ENCODE measurements at regions not wholly inside any gene's neighbourhood (a gene's known extent, or its start where the extent isn't known, plus 50 kb on each side); places are given as distances from the start of the nearest gene placed in this dataset.

GRCh38 chr6:74287932-74288331, 591.9 kb downstream of the CD109 start:
- H3K27ac ChIP-seq (ENCODE audit: low read length): no peak overlapping the region
- no peaks in the 10 kb centered on the region for H3K9me2 ChIP-seq (replicated peaks; ENCODE audit: low read length)
- H4K20me1 ChIP-seq (ENCODE audit: low read length): no peaks in the 10 kb centered on the region
- no peak overlapping the region for H2AFZ ChIP-seq (ENCODE audit: low read length)
- H3K9me3 ChIP-seq (ENCODE audit: low read length): no peaks in the 10 kb centered on the region
- no peaks in the 10 kb centered on the region for H3K79me2 ChIP-seq (ENCODE audit: low read length)
- TF ChIP-seq EZH2phosphoT487 (IDR thresholded peaks at IDR 0.05; ENCODE audit: borderline replicate concordance, low read length): no peak
- TF ChIP-seq, protein P1, sequence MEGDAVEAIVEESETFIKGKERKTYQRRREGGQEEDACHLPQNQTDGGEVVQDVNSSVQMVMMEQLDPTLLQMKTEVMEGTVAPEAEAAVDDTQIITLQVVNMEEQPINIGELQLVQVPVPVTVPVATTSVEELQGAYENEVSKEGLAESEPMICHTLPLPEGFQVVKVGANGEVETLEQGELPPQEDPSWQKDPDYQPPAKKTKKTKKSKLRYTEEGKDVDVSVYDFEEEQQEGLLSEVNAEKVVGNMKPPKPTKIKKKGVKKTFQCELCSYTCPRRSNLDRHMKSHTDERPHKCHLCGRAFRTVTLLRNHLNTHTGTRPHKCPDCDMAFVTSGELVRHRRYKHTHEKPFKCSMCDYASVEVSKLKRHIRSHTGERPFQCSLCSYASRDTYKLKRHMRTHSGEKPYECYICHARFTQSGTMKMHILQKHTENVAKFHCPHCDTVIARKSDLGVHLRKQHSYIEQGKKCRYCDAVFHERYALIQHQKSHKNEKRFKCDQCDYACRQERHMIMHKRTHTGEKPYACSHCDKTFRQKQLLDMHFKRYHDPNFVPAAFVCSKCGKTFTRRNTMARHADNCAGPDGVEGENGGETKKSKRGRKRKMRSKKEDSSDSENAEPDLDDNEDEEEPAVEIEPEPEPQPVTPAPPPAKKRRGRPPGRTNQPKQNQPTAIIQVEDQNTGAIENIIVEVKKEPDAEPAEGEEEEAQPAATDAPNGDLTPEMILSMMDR (conservative IDR thresholded peaks at IDR 0.05; ENCODE audit: low read depth, low read length): no peak
- no peak for TF ChIP-seq EZH2 (IDR thresholded peaks at IDR 0.05; ENCODE audit: low read length, unreplicated experiment)
- ChIA-PET POLR2A (ENCODE audit: unreplicated experiment) (no interaction called here), CTCF (no interaction called here)
- no peak overlapping the region for H3K4me3 ChIP-seq (ENCODE audit: low read length)
- no peaks in the 10 kb centered on the region for H3F3A ChIP-seq (ENCODE audit: low read length, unreplicated experiment)
- no TSS peak for BruUV-seq (replicated peaks)
- H3K4me1 ChIP-seq (ENCODE audit: insufficient read depth, low read length): peaks cover 3% of the 10 kb centered on the region; the same call in 1 of the 2 replicates
- H3K9ac ChIP-seq (ENCODE audit: low read length): no peak overlapping the region
- ATAC-seq (no peak), DNase-seq (no peak)
- no peaks in the 10 kb centered on the region for H3K27me3 ChIP-seq (ENCODE audit: low read length)
- no peaks in the 10 kb centered on the region for H3K36me3 ChIP-seq (ENCODE audit: low read depth, low read length)
- intact Hi-C loops (cut with micrococcal nuclease): no loop called here
- H3K4me2 ChIP-seq (ENCODE audit: low read length): no peak overlapping the region

DNA sequence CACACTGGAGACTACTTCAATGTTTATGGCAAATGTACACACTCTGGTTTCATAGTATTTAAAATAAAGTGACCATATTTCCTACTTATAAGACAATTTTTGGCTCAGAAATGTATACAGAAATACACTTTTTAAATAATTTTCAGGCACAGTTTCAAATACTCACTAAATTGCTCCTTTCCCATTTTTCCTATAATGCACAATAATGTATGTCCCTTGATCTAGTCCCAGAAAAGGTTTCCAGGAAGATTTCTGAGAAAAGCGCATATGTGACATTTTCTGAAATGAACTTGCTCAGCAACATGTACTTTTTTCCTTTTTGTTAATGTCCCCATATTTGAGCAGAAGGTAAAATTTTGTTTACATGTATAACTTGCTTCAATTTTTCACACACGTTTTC, 591.4 kb downstream of the CD109 start:
- no peak overlapping the region for H3K9ac ChIP-seq (ENCODE audit: low read length)
- ATAC-seq: no peak
- BruUV-seq (replicated peaks): no TSS peak
- no peaks in the 10 kb centered on the region for H4K20me1 ChIP-seq (ENCODE audit: low read length)
- no peaks in the 10 kb centered on the region for H3K79me2 ChIP-seq (ENCODE audit: low read length)
- H3K4me2 ChIP-seq (ENCODE audit: low read length): no peak overlapping the region
- TF ChIP-seq, protein P1 (conservative IDR thresholded peaks at IDR 0.05; ENCODE audit: low read depth, low read length): no peak
- TF ChIP-seq EZH2phosphoT487 (IDR thresholded peaks at IDR 0.05; ENCODE audit: borderline replicate concordance, low read length) (no peak), EZH2 (IDR thresholded peaks at IDR 0.05; ENCODE audit: low read length, unreplicated experiment) (no peak)
- no peaks in the 10 kb centered on the region for H3K36me3 ChIP-seq (ENCODE audit: low read depth, low read length)
- H3K9me2 ChIP-seq (replicated peaks; ENCODE audit: low read length): no peaks in the 10 kb centered on the region
- H3K4me3 ChIP-seq (ENCODE audit: low read length): no peak overlapping the region
- H3F3A ChIP-seq (ENCODE audit: low read length, unreplicated experiment): no peaks in the 10 kb centered on the region
- no peaks in the 10 kb centered on the region for H3K9me3 ChIP-seq (ENCODE audit: low read length)
- CTCF ChIA-PET: no interaction called here
- H3K27me3 ChIP-seq (ENCODE audit: low read length): no peaks in the 10 kb centered on the region
- H3K4me1 ChIP-seq (ENCODE audit: insufficient read depth, low read length): peaks cover 3% of the 10 kb centered on the region; the same call in 1 of the 2 replicates
- no peak for DNase-seq
- POLR2A ChIA-PET (ENCODE audit: unreplicated experiment): no interaction called here
- intact Hi-C loops (cut with micrococcal nuclease): no loop called here
- no peak overlapping the region for H3K27ac ChIP-seq (ENCODE audit: low read length)
- H2AFZ ChIP-seq (ENCODE audit: low read length): no peak overlapping the region

GRCh38 chr6:74284284-74284683, 588.3 kb downstream of the CD109 start:
- TF ChIP-seq EZH2 (IDR thresholded peaks at IDR 0.05; ENCODE audit: low read length, unreplicated experiment): no peak
- TF ChIP-seq, protein P1 (conservative IDR thresholded peaks at IDR 0.05; ENCODE audit: low read depth, low read length): no peak
- no peak for TF ChIP-seq EZH2phosphoT487 (IDR thresholded peaks at IDR 0.05; ENCODE audit: borderline replicate concordance, low read length)
- no peak for ATAC-seq
- no peak overlapping the region for H3K4me3 ChIP-seq (ENCODE audit: low read length)
- intact Hi-C loops (cut with micrococcal nuclease): no loop called here
- H3K27me3 ChIP-seq (ENCODE audit: low read length): no peaks in the 10 kb centered on the region
- no peaks in the 10 kb centered on the region for H3K36me3 ChIP-seq (ENCODE audit: low read depth, low read length)
- no peak overlapping the region for H3K9ac ChIP-seq (ENCODE audit: low read length)
- peaks cover 3% of the 10 kb centered on the region; the same call in 1 of the 2 replicates for H3K4me1 ChIP-seq (ENCODE audit: insufficient read depth, low read length)
- H4K20me1 ChIP-seq (ENCODE audit: low read length): no peaks in the 10 kb centered on the region
- DNase-seq: no peak
- POLR2A ChIA-PET (ENCODE audit: unreplicated experiment): no interaction called here
- no peaks in the 10 kb centered on the region for H3K79me2 ChIP-seq (ENCODE audit: low read length)
- no peaks in the 10 kb centered on the region for H3F3A ChIP-seq (ENCODE audit: low read length, unreplicated experiment)
- H3K9me2 ChIP-seq (replicated peaks; ENCODE audit: low read length): no peaks in the 10 kb centered on the region
- H3K9me3 ChIP-seq (ENCODE audit: low read length): no peaks in the 10 kb centered on the region
- CTCF ChIA-PET: no interaction called here
- BruUV-seq (replicated peaks): no TSS peak
- H2AFZ ChIP-seq (ENCODE audit: low read length): no peak overlapping the region
- no peak overlapping the region for H3K27ac ChIP-seq (ENCODE audit: low read length)
- H3K4me2 ChIP-seq (ENCODE audit: low read length): no peak overlapping the region
